RWPE2 (cell line): ENCODE measurements at regions not wholly inside any gene's neighbourhood (a gene's known extent, or its start where the extent isn't known, plus 50 kb on each side); places are given as distances from the start of the nearest gene placed in this dataset.
A peak's percentile ranks its signal among the peaks of the same experiment; 100 is the strongest.
"Not testable (repeated sequence)": the region's sequence is repeated elsewhere in the genome, so short reads cannot be mapped to it uniquely, and the experiment has no call there.

ENCODE experiments used
- ATAC-seq: fragments of 200-7000 bp; cut with Tn5 transposase; 3 replicates; pipeline ENCODE4 v1.9.1; 2021; ENCODE audit warnings: low read depth
- DNase-seq: peaks from one replicate; pipeline ENCODE4 v3.0.0-alpha.2; 2020; ENCODE audit warnings: low spot score
- H3K27ac ChIP-seq: fragments of 450-650 bp; 2 replicates; pipeline ENCODE4 v1.5.1; 2017; ENCODE audit warnings: mild to moderate bottlenecking; ENCODE audit not compliant: poor library complexity, severe bottlenecking
- H3K27me3 ChIP-seq: fragments of 250-450 bp; sonication (Bioruptor Pico); 2 replicates; pipeline ENCODE4 v1.5.1; 2021; ENCODE audit warnings: mild to moderate bottlenecking, moderate library complexity; ENCODE audit not compliant: insufficient read depth, poor library complexity, severe bottlenecking
- H3K36me3 ChIP-seq: fragments of 250-450 bp; sonication (Bioruptor Pico); 2 replicates; pipeline ENCODE4 v1.5.1; 2020; ENCODE audit warnings: low read depth, mild to moderate bottlenecking, moderate library complexity
- H3K4me1 ChIP-seq: fragments of 250-450 bp; sonication (Bioruptor Pico); 2 replicates; pipeline ENCODE4 v1.5.1; 2021; ENCODE audit warnings: mild to moderate bottlenecking, moderate library complexity; ENCODE audit not compliant: insufficient read depth, poor library complexity, severe bottlenecking
- H3K4me3 ChIP-seq: fragments of 250-450 bp; sonication (Bioruptor Pico); 2 replicates; pipeline ENCODE4 v1.5.1; 2021; ENCODE audit warnings: mild to moderate bottlenecking, moderate library complexity; ENCODE audit not compliant: severe bottlenecking
- H3K9me3 ChIP-seq: fragments of 250-450 bp; sonication (Bioruptor Pico); 2 replicates; pipeline ENCODE4 v1.5.1; 2021; ENCODE audit warnings: mild to moderate bottlenecking, moderate library complexity; ENCODE audit not compliant: severe bottlenecking
- CTCF ChIP-seq: fragments of 450-650 bp; IDR thresholded peaks from one replicate; pipeline ENCODE4 v1.5.1; 2017; ENCODE audit warnings: mild to moderate bottlenecking, moderate library complexity; ENCODE audit not compliant: poor library complexity, severe bottlenecking

GRCh38 chr6:68502946-68503345, 132.1 kb upstream of the ADGRB3 start:
- Histone ChIP-seq H3K9me3 (no peaks in the 10 kb centered on the region), H3K4me1 (no peaks in the 10 kb centered on the region), H3K27ac (no peak overlapping the region), H3K36me3 (no peaks in the 10 kb centered on the region), H3K27me3 (no peaks in the 10 kb centered on the region), H3K4me3 (no peak overlapping the region)
- ATAC-seq = no peak
- DNase-seq = no peak
- no peak for TF ChIP-seq CTCF

GRCh38 chr6:68497927-68498326, 137.2 kb upstream of the ADGRB3 start:
- no peaks in the 10 kb centered on the region for H3K9me3 ChIP-seq
- no peaks in the 10 kb centered on the region for H3K27me3 ChIP-seq
- no peak overlapping the region for H3K27ac ChIP-seq
- no peak for TF ChIP-seq CTCF
- H3K36me3 ChIP-seq = no peaks in the 10 kb centered on the region
- H3K4me3 ChIP-seq = no peak overlapping the region
- no peak for DNase-seq
- H3K4me1 ChIP-seq = no peaks in the 10 kb centered on the region
- ATAC-seq = peak; percentile 38; the same call in 1 of the 3 replicates

GRCh38 chr6:68494880-68495279, 140.2 kb upstream of the ADGRB3 start:
- not testable (repeated sequence) for H3K27me3 ChIP-seq, H3K9me3 ChIP-seq, ATAC-seq, H3K4me1 ChIP-seq, H3K4me3 ChIP-seq, H3K36me3 ChIP-seq, DNase-seq, H3K27ac ChIP-seq

- ATAC-seq (no peak), DNase-seq (no peak)
- no peak overlapping the region for H3K27ac ChIP-seq
- TF ChIP-seq CTCF = no peak
- no peaks in the 10 kb centered on the region for H3K36me3 ChIP-seq
- H3K4me3 ChIP-seq = no peak overlapping the region
- no peaks in the 10 kb centered on the region for H3K9me3 ChIP-seq
- H3K27me3 ChIP-seq = no peaks in the 10 kb centered on the region
- no peaks in the 10 kb centered on the region for H3K4me1 ChIP-seq
Measured at GRCh38 chr6:68476611-68477010, 158.5 kb upstream of the ADGRB3 start.

GRCh38 chr6:68473433-68474210, 161.5 kb upstream of the ADGRB3 start:
- no peak for TF ChIP-seq CTCF
- no peak overlapping the region for H3K4me3 ChIP-seq
- no peak for DNase-seq
- no peak overlapping the region for H3K27ac ChIP-seq
- no peaks in the 10 kb centered on the region for H3K27me3 ChIP-seq
- no peaks in the 10 kb centered on the region for H3K9me3 ChIP-seq
- no peaks in the 10 kb centered on the region for H3K36me3 ChIP-seq
- no peak for ATAC-seq
- H3K4me1 ChIP-seq = no peaks in the 10 kb centered on the region
